GM21390 (cell line): ENCODE measurements at regions not wholly inside any gene's neighbourhood (a gene's known extent, or its start where the extent isn't known, plus 50 kb on each side); places are given as distances from the start of the nearest gene placed in this dataset.

Experiments used
- ATAC-seq: cut with Tn5 transposase; IDR thresholded peaks from one replicate; pipeline ENCODE4 v1.9.1; 2021; ENCODE audit not compliant: unreplicated experiment

- no peak for ATAC-seq
These were observed 393.1 kb downstream of the TAF11L14 start for GRCh38 chr5:18027241-18027867.

DNA sequence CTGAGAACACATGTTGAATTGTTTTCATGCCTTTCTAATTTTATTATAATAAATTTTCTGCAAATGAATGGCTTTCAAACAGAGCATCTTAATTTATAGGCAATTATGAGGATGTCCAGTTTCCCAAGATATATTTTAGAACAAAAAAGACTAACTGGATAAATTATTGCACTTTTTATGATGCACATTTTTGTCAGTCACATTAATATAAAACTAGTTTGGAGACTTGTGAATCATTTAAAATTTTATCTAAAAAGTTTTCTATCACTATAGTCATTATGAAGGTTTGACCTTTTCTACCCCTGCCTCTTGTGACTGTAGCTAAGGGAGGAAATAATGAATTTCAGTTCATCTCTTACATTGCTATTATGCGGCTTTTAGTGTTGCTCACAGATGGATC lies 393.8 kb downstream of the TAF11L14 start:
- no peak for ATAC-seq

- no peak for ATAC-seq
These were observed 398.5 kb downstream of the TAF11L14 start for GRCh38 chr5:18032744-18033143.

- ATAC-seq: no peak
These were observed 402.3 kb downstream of the TAF11L14 start for GRCh38 chr5:18036531-18036930.

DNA sequence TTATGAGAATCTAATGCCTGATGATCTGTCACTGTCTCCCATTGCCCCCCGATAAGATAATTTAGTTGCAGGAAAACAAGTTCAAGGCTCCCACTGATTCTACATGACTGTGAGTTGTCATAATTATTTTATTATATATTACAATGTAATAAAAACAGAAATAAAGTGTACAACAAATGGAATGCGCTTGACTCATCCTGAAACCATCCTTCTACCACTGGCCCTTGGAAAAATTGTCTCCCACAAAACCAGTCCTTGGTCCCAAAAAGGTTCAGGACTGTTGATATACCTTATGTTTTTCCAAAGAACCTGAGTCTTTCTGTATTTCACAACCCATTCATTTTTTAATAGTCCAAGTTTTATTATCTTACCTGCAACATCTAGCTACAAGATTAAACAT lies 403.5 kb downstream of the TAF11L14 start:
- ATAC-seq: no peak

- no peak for ATAC-seq
These were observed 409.1 kb downstream of the TAF11L14 start for GRCh38 chr5:18043344-18043743.

- no peak for ATAC-seq
These were observed 414.2 kb downstream of the TAF11L14 start for GRCh38 chr5:18048449-18048848.

DNA sequence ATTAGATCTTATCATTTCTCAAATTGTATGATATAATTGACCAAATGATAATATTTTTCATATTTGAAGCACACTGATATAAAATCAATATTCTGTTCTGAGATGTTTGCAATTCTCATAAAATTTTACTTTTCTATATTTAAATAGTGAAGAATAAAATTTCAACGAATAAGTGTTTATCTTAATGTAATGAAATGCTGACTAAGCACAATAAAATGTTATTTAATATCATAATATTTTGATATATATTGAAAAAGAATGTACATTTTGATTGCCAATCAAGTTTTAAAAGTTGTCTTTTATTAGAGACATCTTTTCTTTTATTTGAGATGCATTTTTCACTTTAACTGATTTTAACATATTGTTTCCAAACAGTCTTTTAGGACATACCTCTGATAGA lies 416.1 kb downstream of the TAF11L14 start:
- ATAC-seq: no peak

DNA sequence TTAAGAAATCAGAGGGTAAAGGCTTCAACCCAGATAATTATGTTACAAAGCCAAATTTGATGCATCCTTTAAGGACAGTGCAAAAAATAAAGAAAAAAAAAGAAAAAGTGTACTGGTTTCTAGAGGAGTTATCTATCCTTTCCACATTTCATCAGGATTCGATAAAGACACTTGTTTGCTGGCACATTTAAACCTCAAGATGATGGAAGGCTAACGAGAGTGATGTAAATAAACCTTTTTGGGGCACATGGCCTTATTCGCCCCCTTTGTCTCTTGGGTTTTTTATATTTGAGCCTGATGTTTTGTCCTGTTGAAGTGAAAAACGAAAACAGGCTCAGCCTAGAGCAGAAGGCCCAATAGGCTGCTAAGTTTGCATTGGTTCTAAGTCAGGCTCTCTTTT lies 416.5 kb downstream of the TAF11L14 start:
- ATAC-seq: no peak

GRCh38 chr5:18051953-18052352 lies 417.7 kb downstream of the TAF11L14 start:
- ATAC-seq: no peak

GRCh38 chr5:18052569-18052968 lies 418.3 kb downstream of the TAF11L14 start:
- ATAC-seq: no peak

- no peak for ATAC-seq
These were observed 423.5 kb downstream of the TAF11L14 start for GRCh38 chr5:18057725-18058124.

- no peak for ATAC-seq
These were observed 433.4 kb downstream of the TAF11L14 start for GRCh38 chr5:18067615-18068014.

DNA sequence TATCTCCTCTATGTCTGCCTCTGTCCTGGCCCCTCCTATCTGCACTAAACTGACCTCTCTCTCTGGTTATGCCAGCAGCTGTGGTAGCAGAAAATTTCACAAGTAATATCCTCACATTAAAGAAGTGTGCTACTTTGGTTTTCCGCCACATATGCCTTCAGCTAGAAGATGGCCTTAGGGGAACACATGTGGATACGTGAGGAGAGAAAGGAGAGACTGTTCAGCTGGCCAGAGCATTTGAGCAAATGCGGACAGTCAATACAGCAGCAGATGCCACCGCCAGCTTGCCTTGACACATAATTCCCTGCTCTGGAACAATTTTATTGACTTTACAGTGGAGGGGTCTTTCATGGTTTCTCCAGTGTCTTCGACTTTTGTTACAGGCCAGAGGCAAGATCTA lies 434.6 kb downstream of the TAF11L14 start:
- ATAC-seq: no peak

GRCh38 chr5:18069790-18070189 lies 435.5 kb downstream of the TAF11L14 start:
- no peak for ATAC-seq

- no peak for ATAC-seq
These were observed 438.3 kb downstream of the TAF11L14 start for GRCh38 chr5:18072600-18072999.

DNA sequence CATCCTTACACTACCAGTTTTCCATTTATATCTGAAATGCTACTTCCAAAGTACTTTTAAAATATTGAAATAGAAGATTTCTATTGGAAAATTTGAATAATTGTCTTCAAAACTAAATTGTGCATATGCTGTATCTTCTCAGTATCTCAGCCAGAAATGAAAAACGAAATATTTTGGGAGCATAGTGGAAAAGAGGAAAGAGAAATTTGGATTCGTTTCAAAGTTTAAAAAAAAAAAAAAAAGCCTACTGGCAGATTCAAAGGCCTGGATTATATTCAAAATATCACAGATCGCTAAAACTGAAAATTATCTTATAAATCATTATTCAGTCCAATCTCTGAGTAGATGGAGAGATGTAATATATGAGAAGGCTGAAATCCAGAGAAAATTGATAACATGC lies 440.7 kb downstream of the TAF11L14 start:
- ATAC-seq: no peak

DNA sequence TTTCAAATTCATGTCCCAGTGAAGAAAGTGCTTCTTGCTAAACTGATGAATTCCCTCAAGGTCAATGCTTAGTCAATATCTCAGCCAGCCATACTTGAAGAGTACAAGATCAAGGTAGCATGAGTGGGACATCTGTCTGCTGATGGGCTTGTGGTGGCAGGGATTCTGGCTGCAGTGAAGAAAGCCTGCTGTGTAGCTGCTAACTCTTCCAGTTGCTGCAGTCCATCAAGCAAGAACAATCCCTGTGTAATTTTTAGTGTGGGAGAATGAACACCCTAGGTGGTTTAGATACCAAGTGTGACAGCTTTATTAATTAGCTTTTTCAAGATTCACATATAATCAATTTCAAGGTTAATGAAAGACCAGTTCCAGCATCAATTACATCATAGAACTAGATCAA lies 443.9 kb downstream of the TAF11L14 start:
- ATAC-seq: no peak

GRCh38 chr5:18079831-18080230 lies 445.6 kb downstream of the TAF11L14 start:
- no peak for ATAC-seq

DNA sequence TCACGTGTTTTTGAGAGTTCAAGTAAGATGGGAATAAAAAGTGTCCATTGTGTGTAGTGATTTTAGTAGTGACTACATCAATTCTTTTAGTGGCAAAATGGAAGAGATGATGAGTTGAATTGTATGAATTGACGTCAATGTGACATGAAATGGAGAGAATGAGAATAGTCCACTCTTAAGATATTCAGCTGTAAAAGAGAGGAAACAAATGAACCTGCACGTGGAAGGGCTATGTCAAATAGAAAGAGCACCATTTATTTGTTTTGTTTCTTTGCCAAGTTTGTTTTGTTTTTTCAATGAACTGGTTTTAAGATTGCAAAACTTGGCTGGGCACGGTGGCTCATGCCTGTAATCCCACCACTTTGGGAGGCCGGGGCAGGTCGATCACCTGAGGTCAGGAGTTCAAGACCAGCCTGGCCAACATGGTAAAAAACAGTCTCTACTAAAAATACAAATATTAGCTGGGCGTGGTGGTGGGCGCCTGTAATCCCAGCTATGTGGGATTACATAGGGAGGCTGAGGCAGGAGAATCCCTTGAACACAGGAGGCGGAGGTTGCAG lies 453.8 kb downstream of the TAF11L14 start:
- ATAC-seq: no peak

DNA sequence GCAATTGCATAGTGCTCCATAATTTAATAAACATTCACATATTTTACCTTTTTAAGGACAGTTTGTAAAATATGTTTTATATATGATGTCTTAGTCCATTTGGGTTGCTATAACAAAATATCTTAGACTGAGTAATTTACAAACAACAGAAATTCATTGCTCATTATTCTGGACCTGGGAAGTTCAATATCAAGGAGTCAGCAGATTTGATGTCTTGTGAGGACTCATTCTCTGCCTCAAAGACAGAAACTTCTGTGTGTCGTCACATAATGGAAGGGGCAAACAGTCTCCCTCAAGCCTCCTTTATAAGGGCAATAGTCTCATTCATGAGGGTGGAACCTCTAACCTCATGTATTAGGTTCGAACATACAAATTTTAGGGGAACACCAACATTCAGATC lies 455.9 kb downstream of the TAF11L14 start:
- no peak for ATAC-seq

DNA sequence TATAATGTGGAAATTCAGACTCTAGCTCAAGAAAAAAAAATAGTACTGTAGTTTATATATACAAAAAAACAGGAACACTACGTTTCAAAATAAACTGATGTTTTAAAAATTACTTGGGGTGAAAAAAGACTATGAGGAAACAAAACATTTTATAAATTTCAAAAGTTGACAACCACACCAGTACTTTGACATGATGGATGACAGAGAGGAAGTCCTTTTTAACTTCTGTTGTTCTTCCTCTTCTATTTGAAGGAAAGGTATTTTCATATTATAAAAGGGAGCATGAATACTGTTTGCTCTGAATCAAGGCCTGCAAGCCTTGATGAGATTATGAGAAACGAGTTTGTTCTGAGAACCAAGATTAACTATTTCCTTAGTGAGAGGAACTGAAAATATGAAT lies 456.9 kb downstream of the TAF11L14 start:
- no peak for ATAC-seq

GRCh38 chr5:18091758-18092157 lies 457.5 kb downstream of the TAF11L14 start:
- ATAC-seq: no peak
